ENCODE measurements at regions not wholly inside any gene's neighbourhood (a gene's known extent, or its start where the extent isn't known, plus 50 kb on each side); places are given as distances from the start of the nearest gene placed in this dataset.

GRCh38 chr1:229716069-229716468 lies 90.0 kb downstream of the URB2 start:
- TF ChIP-seq GATA3 (IDR thresholded peaks at IDR 0.05; ENCODE audit: low read depth, low read length) (no peak), GATA2 (IDR thresholded peaks at IDR 0.05; ENCODE audit: low read depth, low read length) (no peak)
